LoVo (cell line): ENCODE measurements at regions not wholly inside any gene's neighbourhood (a gene's known extent, or its start where the extent isn't known, plus 50 kb on each side); places are given as distances from the start of the nearest gene placed in this dataset.
"Not testable (repeated sequence)": the region's sequence is repeated elsewhere in the genome, so short reads cannot be mapped to it uniquely, and the experiment has no call there.

ENCODE experiments used
- DNase-seq: peaks from one replicate; pipeline ENCODE4 v3.0.0-alpha.2; 2016; ENCODE audit warnings: low spot score

GRCh38 chr2:94576486-94576885, 294.7 kb upstream of the TEKT4 start:
- DNase-seq, result not testable (repeated sequence)

- DNase-seq, result not testable (repeated sequence)
Measured at GRCh38 chr2:94577160-94577559, 294.1 kb upstream of the TEKT4 start.

- DNase-seq, result not testable (repeated sequence)
Measured at GRCh38 chr2:94579221-94579620, 292.0 kb upstream of the TEKT4 start.

GRCh38 chr2:94583081-94583723, 288.0 kb upstream of the TEKT4 start:
- DNase-seq, result not testable (repeated sequence)

DNA sequence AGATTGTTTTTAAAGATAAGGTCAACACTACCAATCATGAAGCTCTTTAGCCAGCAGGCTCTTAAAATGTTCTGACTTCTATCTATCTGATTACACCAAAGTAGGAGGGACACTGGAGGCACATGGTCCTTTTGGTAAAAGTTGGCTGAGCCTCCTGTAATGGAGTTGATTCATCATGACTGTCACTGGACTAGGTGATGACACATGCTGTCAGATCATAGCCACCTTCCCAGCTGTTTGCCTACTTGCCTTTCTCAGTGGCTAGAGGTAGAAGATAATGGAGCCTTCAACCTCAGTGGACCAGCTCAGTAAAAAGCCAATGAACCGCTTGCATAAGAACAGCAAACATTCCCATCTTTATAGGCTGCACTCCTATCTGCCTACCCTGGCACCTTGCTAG, 286.7 kb upstream of the TEKT4 start:
- DNase-seq, result not testable (repeated sequence)

- not testable (repeated sequence) for DNase-seq
Measured at GRCh38 chr2:94586032-94586982, 284.9 kb upstream of the TEKT4 start.

DNA sequence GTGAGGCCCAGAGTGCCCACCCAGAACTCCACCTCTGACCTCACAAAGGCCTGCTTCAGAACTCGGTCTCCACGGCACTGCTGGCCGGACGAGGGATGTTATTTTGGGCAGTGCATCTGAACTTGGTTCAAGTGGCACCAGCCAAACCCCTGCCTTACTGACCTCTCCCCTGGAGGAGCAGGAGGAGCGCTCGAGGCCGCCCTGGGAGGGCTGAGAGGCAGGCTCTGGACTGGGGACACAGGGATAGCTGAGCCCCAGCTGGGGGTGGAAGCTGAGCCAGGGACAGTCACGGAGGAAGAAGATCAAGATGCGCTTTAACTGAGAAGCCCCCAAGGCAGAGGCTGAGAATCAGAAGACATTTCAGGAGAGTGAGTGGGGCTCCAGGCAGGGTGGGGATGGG, 284.2 kb upstream of the TEKT4 start:
- DNase-seq, result not testable (repeated sequence)

DNA sequence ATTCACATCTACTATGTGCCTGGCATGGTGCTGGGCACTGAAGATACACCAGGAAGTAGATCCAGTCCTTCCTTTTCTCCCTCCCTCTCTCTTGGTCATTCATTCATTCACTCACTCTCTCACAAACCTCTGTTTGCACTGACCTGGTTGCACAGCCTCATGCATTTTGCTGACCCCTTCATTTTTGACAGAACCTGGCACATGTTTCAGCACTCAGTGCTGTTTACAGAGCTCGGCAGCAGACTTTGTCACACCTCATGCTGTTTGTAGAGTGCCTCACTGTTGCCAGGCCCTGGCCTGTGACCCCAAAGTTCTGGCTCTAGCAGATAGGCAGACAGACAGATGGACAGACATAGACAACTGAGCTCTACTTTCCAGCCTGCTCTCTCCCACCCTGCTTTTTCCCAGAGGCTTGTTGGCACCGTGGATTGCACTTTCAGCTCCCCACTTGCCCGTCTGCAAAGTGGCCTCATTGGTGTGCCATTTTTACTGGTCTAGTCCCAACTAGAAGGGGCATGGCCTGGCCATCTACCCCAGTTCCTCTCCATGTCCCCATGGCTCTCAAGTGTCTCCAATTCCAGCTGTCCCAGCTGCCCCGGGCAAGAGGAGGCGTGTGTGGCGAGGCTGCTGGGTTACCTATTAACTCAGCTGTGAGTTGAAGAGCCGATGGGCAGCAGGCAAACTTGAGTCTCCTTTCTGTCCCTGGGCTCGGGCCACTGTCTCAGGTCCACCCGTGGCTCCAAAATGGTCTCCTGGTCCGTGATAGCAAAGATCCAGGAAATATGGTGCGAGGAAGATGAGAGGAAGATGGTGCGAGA, 277.0 kb upstream of the TEKT4 start:
- DNase-seq, result not testable (repeated sequence)

DNA sequence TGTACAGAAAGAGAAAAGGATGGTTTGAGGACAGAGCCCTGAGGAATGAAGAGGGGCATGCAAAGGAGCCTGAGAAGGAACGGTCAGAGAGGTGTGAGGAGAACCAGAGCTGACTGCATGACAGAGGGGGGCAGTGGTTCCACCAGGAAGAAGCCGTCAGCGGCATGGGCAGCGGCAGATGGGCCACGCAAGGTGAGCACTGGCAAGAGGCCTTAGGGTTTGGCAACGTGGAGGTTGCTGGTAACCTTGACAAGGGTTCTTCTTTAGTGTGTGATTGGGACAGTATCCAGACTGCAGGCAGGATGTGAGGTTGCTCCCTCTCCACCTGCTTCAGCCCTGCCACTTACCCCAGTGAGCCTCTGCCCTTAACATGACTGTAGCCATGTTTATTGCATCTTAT, 275.3 kb upstream of the TEKT4 start:
- not testable (repeated sequence) for DNase-seq

DNA sequence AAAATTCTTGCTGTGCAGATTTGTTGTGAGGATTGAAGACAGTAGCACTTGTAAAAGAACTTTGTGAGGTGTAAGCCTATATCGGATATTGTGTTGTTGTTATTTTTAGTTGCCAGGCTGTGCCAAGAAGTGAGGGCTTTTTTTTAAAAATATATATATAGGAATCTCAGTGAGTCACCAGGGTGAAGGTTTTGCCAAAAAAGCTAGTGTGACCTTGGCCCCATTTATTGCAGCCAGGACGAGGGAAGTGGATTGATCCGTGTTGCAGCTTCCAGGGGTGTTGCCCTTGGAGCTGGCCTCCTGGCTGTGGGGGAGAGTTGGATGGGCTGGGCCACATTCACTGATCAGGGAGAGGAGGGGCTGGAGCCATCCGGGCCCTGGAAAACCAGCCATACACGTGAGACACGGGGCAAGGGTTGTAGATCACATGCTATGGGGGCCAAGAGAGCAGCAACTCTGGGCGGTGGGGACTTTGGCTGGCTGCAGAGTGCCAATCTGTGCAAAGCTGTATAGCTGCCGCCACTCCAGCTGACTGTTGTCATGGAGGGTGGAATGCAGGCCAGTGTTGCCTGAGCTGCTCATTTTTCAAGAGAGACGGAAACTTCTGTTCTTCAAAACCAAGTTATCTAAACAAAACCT, 273.0 kb upstream of the TEKT4 start:
- not testable (repeated sequence) for DNase-seq

GRCh38 chr2:94600929-94601328, 270.3 kb upstream of the TEKT4 start:
- not testable (repeated sequence) for DNase-seq

DNA sequence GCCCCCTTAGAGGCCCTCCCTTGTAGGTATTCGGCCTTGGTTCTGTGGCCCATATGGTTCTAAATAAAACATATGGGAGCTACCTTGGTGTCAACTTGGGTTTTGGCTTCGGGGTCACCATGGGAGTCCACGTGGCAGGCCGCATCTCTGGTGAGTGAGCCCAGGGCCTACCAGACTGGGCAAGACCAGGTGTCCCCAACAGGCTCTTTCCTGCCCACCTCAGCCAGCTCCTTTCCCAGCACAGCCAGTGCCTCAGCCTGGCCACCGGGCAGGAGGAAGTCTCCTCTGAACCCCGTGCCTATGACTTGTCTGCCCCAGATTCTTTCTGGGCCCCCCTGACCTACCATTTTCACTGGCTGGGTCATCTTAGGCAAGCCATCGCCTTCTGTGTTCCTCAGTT, 268.8 kb upstream of the TEKT4 start:
- no peak for DNase-seq

- DNase-seq, result no peak
Measured at GRCh38 chr2:94622113-94622618, 249.1 kb upstream of the TEKT4 start.

GRCh38 chr2:94628953-94629352, 242.3 kb upstream of the TEKT4 start:
- not testable (repeated sequence) for DNase-seq

- DNase-seq, result not testable (repeated sequence)
Measured at GRCh38 chr2:94641397-94641796, 229.8 kb upstream of the TEKT4 start.

DNA sequence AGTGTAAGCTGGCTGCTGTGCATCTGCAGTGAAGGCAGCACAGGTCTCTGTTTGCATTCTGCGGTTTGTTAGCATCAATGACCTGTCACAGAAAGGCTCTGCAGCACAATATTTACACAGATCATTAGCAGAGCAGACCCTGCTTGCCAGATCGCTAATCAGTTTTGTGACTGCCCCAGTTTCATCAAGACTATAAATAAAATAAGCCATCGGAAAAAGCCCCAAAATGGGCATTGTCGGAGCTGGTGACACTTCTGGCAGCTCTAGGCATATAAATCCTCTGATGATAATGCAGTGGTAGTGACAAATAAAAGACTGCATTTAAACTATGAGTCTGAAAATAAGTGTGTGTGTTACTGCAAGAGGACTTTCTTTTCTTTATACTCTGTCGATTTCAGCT, 219.1 kb upstream of the TEKT4 start:
- not testable (repeated sequence) for DNase-seq

- not testable (repeated sequence) for DNase-seq
Measured at GRCh38 chr2:94669858-94670257, 201.4 kb upstream of the TEKT4 start.

DNA sequence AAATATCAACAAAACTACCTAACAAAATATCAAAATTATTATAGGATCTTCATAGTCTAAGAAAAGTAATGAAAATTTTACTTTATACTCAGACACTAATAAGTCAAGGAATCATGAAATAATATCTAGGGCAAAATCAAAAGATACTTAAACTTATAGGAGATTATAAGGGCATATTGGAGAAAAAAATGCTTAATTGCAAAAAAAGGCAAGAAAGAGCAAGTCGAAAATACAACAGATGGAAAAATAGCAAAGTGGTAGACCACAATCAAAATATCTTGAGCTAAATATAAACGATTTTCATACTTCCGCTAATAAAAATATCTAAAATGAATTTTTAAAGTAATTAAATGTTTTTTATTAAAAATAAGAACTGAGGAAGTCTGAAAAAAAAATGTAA, 177.0 kb upstream of the TEKT4 start:
- not testable (repeated sequence) for DNase-seq

DNA sequence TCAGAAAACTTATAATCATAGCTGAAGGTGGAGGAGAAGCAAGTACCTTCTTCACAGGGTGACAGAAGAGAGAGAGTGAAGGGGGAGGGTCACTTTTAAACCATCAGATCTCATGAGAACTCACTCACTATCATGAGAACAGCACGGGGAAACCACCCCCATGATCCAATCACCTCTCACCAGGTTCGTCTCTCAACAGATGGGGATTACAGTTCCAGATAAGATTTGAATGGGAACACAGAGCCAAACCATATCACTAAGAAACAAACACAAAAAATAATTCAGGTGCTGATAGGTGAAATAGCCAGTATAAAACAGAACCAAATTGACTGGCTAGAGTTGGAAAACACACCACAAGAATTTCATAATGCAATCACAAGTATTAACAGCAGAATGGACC, 162.2 kb upstream of the TEKT4 start:
- DNase-seq, result not testable (repeated sequence)

DNA sequence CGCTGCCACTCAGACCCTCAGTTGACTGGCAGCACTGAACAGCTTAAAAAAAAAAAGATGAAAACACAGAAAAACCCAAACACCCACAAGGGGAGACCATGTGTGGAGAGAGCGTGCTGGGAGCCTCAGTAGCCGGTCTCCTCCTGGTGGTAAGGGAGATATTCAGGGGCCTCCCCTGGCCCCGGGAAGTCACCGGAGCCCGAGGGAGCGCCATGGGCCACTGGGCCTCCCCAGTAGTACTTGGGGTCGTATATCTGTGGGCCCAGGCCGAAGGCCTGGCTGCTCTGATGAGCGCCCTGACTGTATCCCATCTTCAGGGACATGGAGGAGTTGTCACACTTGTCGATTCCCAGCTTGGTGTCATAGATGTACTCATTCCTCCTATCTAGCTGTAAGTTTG, 145.7 kb upstream of the TEKT4 start:
- no peak for DNase-seq

GRCh38 chr2:94735536-94735935, 135.7 kb upstream of the TEKT4 start:
- not testable (repeated sequence) for DNase-seq
